ENCODE measurements at regions not wholly inside any gene's neighbourhood (a gene's known extent, or its start where the extent isn't known, plus 50 kb on each side); places are given as distances from the start of the nearest gene placed in this dataset.

GRCh38 chr17:56000411-56000810, 152.9 kb upstream of the ANKFN1 start:
- Histone ChIP-seq H3K9ac (replicated peaks in 1 of 4; ENCODE audit: extremely low read depth in 1 of 4, low read depth in 3 of 4, low read length in 3 of 4) (no peak overlapping the region), H3K23ac (ENCODE audit: insufficient read length) (no peak overlapping the region), H3K4ac (replicated peaks; ENCODE audit: insufficient read length, low read depth, low read length) (no peak overlapping the region), H2BK120ac (replicated peaks; ENCODE audit: low read depth, low read length) (no peak overlapping the region), H4K8ac (ENCODE audit: extremely low read depth, insufficient read depth, low read length) (no peak overlapping the region), H3K79me1 (ENCODE audit: low read depth, low read length) (no peaks in the 10 kb centered on the region), H3K4me3 (ENCODE audit: extremely low read depth in 1 of 4, insufficient read depth in 2 of 4, low read depth in 3 of 4, low read length in 4 of 4) (no peak overlapping the region), H3K79me2 (ENCODE audit: control insufficient read depth in 1 of 2, insufficient read depth in 2 of 2, low read length in 2 of 2) (no peaks in the 10 kb centered on the region), H3K4me2 (ENCODE audit: insufficient read depth in 1 of 2, low read depth in 2 of 2, low read length in 2 of 2) (no peak overlapping the region), H3K27ac (ENCODE audit: low read depth, low read length) (no peak overlapping the region), H2AK5ac (ENCODE audit: low read depth, low read length) (no peak overlapping the region), H2BK5ac (ENCODE audit: low read depth, low read length) (no peak overlapping the region), H4K91ac (replicated peaks; ENCODE audit: insufficient read length, low read length) (no peak overlapping the region), H2AFZ (ENCODE audit: low read length) (no peak overlapping the region), H2BK15ac (ENCODE audit: low read length) (no peak overlapping the region), H3K4me1 (replicated peaks in 1 of 4; ENCODE audit: control insufficient read depth in 3 of 4, insufficient read depth in 4 of 4, low read length in 3 of 4) (no peaks in the 10 kb centered on the region), H3K36me3 (ENCODE audit: control insufficient read depth in 2 of 4, insufficient read depth in 4 of 4, low read length in 3 of 4) (no peaks in the 10 kb centered on the region; a peak in 1 of 8 replicates), H3K9me3 (ENCODE audit: insufficient read depth in 2 of 2, low read depth in 1 of 2, low read length in 1 of 2) (peaks cover 9 to 15% of the 10 kb centered on the region in 2 experiments; a peak in 3 of 4 replicates), H4K5ac (ENCODE audit: insufficient read length, low read depth, low read length) (no peak overlapping the region), H3K23me2 (ENCODE audit: low read depth, low read length) (no peaks in the 10 kb centered on the region; the same call in 1 of the 2 replicates), H3K14ac (ENCODE audit: insufficient read length) (no peak overlapping the region), H3K18ac (ENCODE audit: extremely low read depth, low read length) (no peak overlapping the region), H4K20me1 (replicated peaks in 1 of 2; ENCODE audit: control insufficient read depth in 1 of 2, insufficient read depth in 2 of 2, low read length in 2 of 2) (no peaks in the 10 kb centered on the region), H2BK20ac (ENCODE audit: low read length) (no peak overlapping the region), H3K27me3 (replicated peaks in 1 of 4; ENCODE audit: control insufficient read depth in 3 of 4, extremely low read depth in 1 of 4, insufficient read depth in 3 of 4, low read length in 3 of 4) (no peaks in the 10 kb centered on the region), H3K56ac (replicated peaks; ENCODE audit: insufficient read length, low read depth, low read length) (no peak overlapping the region), H2BK12ac (ENCODE audit: low read depth, low read length) (no peak overlapping the region)
- CTCF ChIA-PET (ENCODE audit: partially characterized antibody), result no interaction called here
- FAIRE-seq, result no peak
- POLR2A ChIA-PET (ENCODE audit: partially characterized antibody), result no interaction called here
- DNase-seq (ENCODE audit: low read depth in 1 of 2, low spot score in 2 of 2), result no peak
- TF ChIP-seq ZNF274 (IDR thresholded peaks at IDR 0.05; ENCODE audit: borderline replicate concordance, extremely low read depth, low read length) (no peak), BACH1 (IDR thresholded peaks at IDR 0.05; ENCODE audit: low read length) (no peak), USF2 (IDR thresholded peaks at IDR 0.05; ENCODE audit: low read length) (no peak), GTF2F1 (IDR thresholded peaks at IDR 0.05; ENCODE audit: borderline replicate concordance, low read depth, low read length) (no peak), CREB1 (IDR thresholded peaks at IDR 0.05) (no peak), BRCA1 (IDR thresholded peaks at IDR 0.05; ENCODE audit: low read depth, low read length) (no peak), SP1 (IDR thresholded peaks at IDR 0.05; ENCODE audit: low read depth, low read length) (no peak)
- 89% methylated on average over 3 of the region's 3 CpGs; no CpG with 5 or more reads in 1 of the 2 experiments for WGBS, 2 experiments (ENCODE audit: extremely low coverage in 1 of 2, insufficient coverage in 1 of 2, insufficient read length in 1 of 2, insufficient replicate concordance in 2 of 2, low coverage in 1 of 2, low lambda C conversion rate in 2 of 2, missing lambda C conversion rate in 1 of 2)
